Bronchial epithelial cell (primary cell): ENCODE measurements at regions not wholly inside any gene's neighbourhood (a gene's known extent, or its start where the extent isn't known, plus 50 kb on each side); places are given as distances from the start of the nearest gene placed in this dataset.

Experiments used
- DNase-seq: peaks from one replicate; pipeline ENCODE4 v3.0.0-alpha.2; 2010; ENCODE audit warnings: low read depth
- FAIRE-seq: peaks from 2 replicates; lab custom pipeline; 2011; peaks lifted over from hg19 to GRCh38; lab: Jason Lieb, UNC
- H3K27me3 ChIP-seq: 2 replicates; pipeline ENCODE4 v1.5.1; 2011; ENCODE audit warnings: low read length; ENCODE audit not compliant: control insufficient read depth, insufficient read depth
- H3K36me3 ChIP-seq: 2 replicates; pipeline ENCODE4 v1.5.1; 2011; ENCODE audit warnings: low read length; ENCODE audit not compliant: control insufficient read depth, insufficient read depth
- H3K4me3 ChIP-seq: 2 replicates; pipeline ENCODE4 v1.5.1; 2011; ENCODE audit warnings: mild to moderate bottlenecking, low read depth, low read length, control low read depth
- CTCF ChIP-seq: IDR thresholded peaks from 2 replicates; pipeline ENCODE4 v1.5.1; 2011; ENCODE audit warnings: mild to moderate bottlenecking, moderate library complexity, low read length, control low read depth, inconsistent platforms; ENCODE audit not compliant: insufficient read depth, severe bottlenecking

DNA sequence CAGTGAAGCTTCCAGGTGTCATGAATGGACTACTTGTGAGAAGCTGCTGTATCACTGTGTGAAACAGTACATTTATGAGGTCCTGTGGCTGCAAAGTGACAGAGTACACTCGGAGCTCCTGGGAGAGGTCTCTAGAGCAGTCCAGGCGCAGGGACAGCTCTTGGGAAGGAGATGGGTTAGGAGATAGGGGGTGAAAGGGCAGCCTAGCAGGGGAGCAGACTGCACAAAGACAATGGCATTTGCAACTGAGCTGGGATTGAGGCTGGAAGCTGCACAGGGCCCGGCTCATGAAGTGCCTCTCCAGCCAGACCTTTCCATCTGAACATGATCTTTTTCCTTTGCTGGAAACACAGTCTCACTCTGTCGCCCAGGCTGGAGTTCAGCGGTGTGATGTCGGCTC, 83.6 kb downstream of the RHOB start:
- H3K36me3 ChIP-seq: no peaks in the 10 kb centered on the region
- no peak for DNase-seq
- H3K27me3 ChIP-seq: no peaks in the 10 kb centered on the region
- H3K4me3 ChIP-seq: no peak overlapping the region
- TF ChIP-seq CTCF: no peak
- no peak for FAIRE-seq

DNA sequence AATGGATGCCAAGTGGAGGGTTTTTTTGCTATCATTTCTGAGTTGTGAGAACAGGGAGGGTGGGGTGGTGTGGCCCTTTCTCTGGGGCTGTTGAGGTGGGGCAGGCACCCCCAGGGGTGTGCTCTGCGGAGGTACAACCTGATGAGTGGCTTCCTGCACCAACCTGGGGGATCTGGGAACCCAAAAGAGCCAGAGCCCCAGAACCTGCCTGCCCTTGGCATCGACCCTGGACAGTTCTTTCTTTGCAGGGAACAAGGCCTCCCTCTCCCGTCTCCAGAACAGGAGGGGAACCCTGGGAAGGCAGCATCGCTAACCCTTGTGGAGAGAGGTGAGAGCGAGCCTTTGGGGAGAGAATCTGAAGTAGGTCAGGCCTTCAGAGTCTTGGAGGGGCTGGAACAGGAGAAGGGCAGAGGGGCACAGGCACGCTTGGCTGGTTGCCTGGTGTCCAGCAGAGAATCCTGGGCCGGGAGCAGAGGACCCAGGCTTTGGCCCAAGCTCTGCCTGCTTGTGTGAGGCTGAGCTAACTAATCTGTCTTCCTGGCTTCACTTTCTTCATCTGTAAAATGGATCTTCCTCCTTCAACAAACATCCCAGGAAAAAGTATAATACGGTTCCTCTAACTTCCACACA, 84.9 kb downstream of the RHOB start:
- FAIRE-seq (no peak), DNase-seq (no peak)
- Histone ChIP-seq H3K4me3 (no peak overlapping the region), H3K27me3 (no peaks in the 10 kb centered on the region), H3K36me3 (no peaks in the 10 kb centered on the region)
- TF ChIP-seq CTCF: no peak

DNA sequence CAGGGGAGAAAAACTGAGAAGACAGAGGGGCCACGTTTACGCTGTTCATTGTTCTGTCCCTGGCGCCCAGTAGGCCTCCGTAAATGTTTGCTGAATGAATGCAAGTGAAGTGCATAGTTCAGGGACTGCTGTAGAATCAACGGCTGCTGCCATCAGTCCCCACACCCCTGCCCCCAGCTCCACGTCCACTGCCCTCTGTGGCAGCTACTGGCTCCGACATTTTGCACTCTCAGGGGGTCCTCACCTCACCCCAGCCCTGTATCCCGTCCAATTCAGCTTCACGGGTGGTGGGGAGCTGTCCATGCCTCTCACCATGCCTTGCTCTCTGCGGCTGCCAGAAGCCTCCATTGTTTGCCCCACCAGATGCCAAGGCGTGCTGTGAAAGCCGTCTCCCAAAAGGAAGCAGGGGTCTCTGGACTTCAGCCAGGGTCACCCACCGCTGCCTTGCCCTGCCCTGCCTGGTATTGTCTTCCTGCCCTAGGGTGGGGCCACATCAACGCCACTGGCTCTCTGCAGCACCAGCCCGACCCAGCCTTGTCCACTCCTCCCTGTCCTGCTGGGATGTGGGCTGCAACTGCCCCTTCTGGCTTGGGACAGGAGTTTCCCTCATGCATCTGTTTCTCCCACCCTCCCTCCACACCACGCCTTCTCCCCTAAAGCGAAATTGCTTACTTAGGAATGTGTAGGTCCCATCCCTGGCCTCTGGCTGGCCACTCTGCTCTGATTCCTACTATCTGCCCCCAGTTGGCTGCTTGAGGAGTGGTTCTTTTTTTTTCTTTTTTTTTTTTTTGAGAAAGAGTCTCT, 86.0 kb downstream of the RHOB start:
- no peak for TF ChIP-seq CTCF
- no peak overlapping the region for H3K4me3 ChIP-seq
- H3K27me3 ChIP-seq: no peaks in the 10 kb centered on the region
- no peaks in the 10 kb centered on the region for H3K36me3 ChIP-seq
- DNase-seq (no peak), FAIRE-seq (no peak)

- no peaks in the 10 kb centered on the region for H3K27me3 ChIP-seq
- DNase-seq (no peak), FAIRE-seq (no peak)
- H3K36me3 ChIP-seq: no peaks in the 10 kb centered on the region
- no peak overlapping the region for H3K4me3 ChIP-seq
- no peak for TF ChIP-seq CTCF
Measured at GRCh38 chr2:20533993-20534622, 87.2 kb downstream of the RHOB start.

DNA sequence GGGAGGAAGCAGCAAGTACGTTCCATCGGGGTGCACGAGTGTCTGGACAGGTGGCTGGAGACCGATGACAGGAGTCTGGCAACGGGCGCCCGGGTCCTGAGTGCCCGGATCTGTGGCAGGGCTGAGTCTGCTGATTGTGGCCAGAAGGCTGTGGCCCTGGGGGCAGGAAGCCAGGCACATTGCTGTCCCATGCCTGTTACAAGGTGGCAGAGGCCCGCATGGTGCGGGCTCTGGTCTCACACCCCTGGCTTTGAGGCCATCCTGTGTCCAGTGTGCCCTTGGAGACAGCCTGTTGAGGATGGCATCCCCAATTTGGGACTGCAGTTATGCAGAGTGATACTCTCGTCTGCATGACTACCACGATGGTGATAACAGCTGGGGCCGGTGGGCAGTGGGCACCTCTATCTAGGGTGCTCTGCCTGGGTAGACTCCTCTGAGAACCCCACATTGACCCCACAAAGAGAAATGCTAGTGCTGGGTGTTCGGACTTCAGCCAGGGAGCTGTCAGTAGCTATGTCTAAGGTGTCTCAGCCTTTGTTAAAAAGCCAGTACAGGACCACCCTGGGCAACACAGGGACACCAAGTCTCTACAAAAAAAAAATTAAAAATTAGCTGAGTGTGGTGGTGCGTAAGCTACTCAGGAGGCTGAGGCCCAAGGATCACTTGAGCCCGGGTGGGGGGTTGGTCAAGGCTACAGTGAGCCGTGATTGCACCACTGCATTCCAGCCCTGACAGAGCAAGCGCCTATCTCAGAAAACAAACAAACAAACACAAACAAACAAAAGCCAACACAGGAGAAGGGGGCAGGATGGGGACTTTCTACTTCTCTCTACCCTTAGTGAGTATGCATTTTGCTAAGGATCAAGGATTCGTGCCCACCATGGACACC, 88.3 kb downstream of the RHOB start:
- DNase-seq (no peak), FAIRE-seq (no peak)
- TF ChIP-seq CTCF: no peak
- Histone ChIP-seq H3K4me3 (no peak overlapping the region), H3K36me3 (no peaks in the 10 kb centered on the region), H3K27me3 (no peaks in the 10 kb centered on the region)
